ENCODE measurements at regions not wholly inside any gene's neighbourhood (a gene's known extent, or its start where the extent isn't known, plus 50 kb on each side); places are given as distances from the start of the nearest gene placed in this dataset.
"Not testable (repeated sequence)": the region's sequence is repeated elsewhere in the genome, so short reads cannot be mapped to it uniquely, and the experiment has no call there.

DNA sequence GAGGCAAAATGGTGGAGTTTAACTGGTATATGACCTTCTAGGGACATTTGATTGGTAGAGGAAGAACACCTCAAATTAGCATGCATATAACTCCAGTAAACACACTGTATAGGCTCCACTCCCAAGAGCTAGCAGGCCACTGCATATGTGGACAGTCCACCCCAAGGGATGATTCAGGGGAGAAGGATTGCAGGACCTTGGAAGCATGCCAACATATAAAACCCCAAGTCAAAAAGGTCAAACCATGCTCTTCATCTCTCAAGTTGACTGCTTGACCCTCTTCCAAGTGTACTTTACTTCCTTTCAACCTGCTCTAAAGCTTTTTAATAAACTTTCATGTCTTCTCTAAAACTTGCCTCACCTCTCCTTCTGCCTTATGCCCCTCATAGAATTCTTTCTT is 459.9 kb upstream of the CCDC179 start:
- H3K9me3 Mint-ChIP-seq = no peaks in the 10 kb centered on the region

GRCh38 chr11:23335586-23335985 is 475.3 kb upstream of the CCDC179 start:
- POLR2A ChIA-PET; ATAC-seq (ENCODE audit: low read depth); DNase-seq; H3K27me3 Mint-ChIP-seq; H3K4me3 Mint-ChIP-seq; intact Hi-C loops (cut with micrococcal nuclease); CTCF ChIA-PET; H3K9me3 Mint-ChIP-seq; H3K27ac Mint-ChIP-seq; H3K4me1 Mint-ChIP-seq; H3K36me3 Mint-ChIP-seq (ENCODE audit: low read depth): not testable (repeated sequence)

More for the DNA sequence above, 459.9 kb upstream of the CCDC179 start:
- intact Hi-C loops (cut with micrococcal nuclease) = no loop called here
- no peak overlapping the region for H3K27ac Mint-ChIP-seq
- TF ChIP-seq CTCF (IDR thresholded peaks at IDR 0.05) = no peak
- CTCF ChIA-PET = no interaction called here
- no peaks in the 10 kb centered on the region for H3K36me3 Mint-ChIP-seq (ENCODE audit: low read depth)
- H3K4me1 Mint-ChIP-seq = no peaks in the 10 kb centered on the region
- no peak for ATAC-seq (ENCODE audit: low read depth)
- POLR2A ChIA-PET = no interaction called here
- H3K27me3 Mint-ChIP-seq = no peaks in the 10 kb centered on the region
- DNase-seq = no peak
- H3K4me3 Mint-ChIP-seq = no peak overlapping the region

DNA sequence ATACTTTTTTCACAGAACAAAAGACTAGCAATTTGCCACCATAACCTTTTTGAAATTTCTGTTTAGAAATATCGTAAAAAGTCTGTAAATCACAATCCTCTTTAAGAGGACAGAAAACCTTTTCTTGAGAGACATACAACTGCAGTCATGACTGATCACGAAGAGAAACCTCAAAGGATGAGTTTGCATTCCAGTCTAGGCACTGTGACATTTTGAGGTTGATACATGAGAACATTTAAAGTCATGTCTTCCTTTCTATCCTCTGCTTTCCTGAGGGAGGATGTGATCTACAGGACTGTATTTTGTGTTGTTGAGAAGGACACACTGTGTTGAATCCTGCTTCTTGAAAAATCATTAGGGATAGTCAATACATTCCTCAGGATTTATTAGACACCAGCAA is 476.7 kb upstream of the CCDC179 start:
- intact Hi-C loops (cut with micrococcal nuclease) = no loop called here
- DNase-seq = no peak
- CTCF ChIA-PET = no interaction called here

GRCh38 chr11:23353611-23354010 is 493.3 kb upstream of the CCDC179 start:
- DNase-seq = no peak
- POLR2A ChIA-PET = no interaction called here
- no peaks in the 10 kb centered on the region for H3K4me1 Mint-ChIP-seq
- no peak for ATAC-seq (ENCODE audit: low read depth)
- no peak overlapping the region for H3K27ac Mint-ChIP-seq
- intact Hi-C loops (cut with micrococcal nuclease) = no loop called here
- no peak overlapping the region for H3K4me3 Mint-ChIP-seq
- CTCF ChIA-PET = no interaction called here
- no peaks in the 10 kb centered on the region for H3K36me3 Mint-ChIP-seq (ENCODE audit: low read depth)
- H3K27me3 Mint-ChIP-seq = no peaks in the 10 kb centered on the region
- H3K9me3 Mint-ChIP-seq = no peaks in the 10 kb centered on the region
- no peak for TF ChIP-seq CTCF (IDR thresholded peaks at IDR 0.05)

More for the DNA sequence above, 476.7 kb upstream of the CCDC179 start:
- Mint-ChIP-seq H3K9me3 (peaks cover 3% of the 10 kb centered on the region), H3K4me1 (no peaks in the 10 kb centered on the region), H3K27me3 (no peaks in the 10 kb centered on the region), H3K27ac (no peak overlapping the region), H3K4me3 (no peak overlapping the region), H3K36me3 (ENCODE audit: low read depth) (no peaks in the 10 kb centered on the region)
- no peak for TF ChIP-seq CTCF (IDR thresholded peaks at IDR 0.05)
- no peak for ATAC-seq (ENCODE audit: low read depth)
- POLR2A ChIA-PET = no interaction called here

DNA sequence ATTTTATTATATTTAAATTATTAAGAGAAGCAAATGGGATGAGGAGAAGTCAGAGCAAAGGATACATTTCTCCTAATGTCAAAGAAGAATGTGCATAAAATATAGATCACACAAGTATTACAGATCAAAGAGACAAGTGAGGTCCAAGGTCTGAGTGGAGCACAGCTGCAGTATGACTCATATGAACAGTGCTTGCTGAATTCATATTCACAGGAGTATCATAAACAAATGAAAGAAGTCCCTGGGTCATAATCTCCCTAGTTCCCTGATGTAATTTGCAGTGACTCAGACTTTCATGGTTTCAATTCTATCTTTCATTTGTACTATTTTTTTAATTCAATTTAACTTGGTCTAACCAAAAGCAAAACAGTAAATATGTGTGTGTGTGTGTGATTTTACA is 499.0 kb upstream of the CCDC179 start:
- no peak overlapping the region for H3K27ac Mint-ChIP-seq
- H3K9me3 Mint-ChIP-seq = peaks cover 2% of the 10 kb centered on the region
- ChIA-PET CTCF (no interaction called here), POLR2A (no interaction called here)
- no peaks in the 10 kb centered on the region for H3K36me3 Mint-ChIP-seq (ENCODE audit: low read depth)
- H3K4me3 Mint-ChIP-seq = no peak overlapping the region
- H3K4me1 Mint-ChIP-seq = no peaks in the 10 kb centered on the region
- no peak for TF ChIP-seq CTCF (IDR thresholded peaks at IDR 0.05)
- ATAC-seq (ENCODE audit: low read depth) = no peak
- DNase-seq = no peak
- H3K27me3 Mint-ChIP-seq = no peaks in the 10 kb centered on the region
- intact Hi-C loops (cut with micrococcal nuclease) = no loop called here

GRCh38 chr11:23364076-23364475 is 503.8 kb upstream of the CCDC179 start:
- Mint-ChIP-seq H3K4me1 (no peaks in the 10 kb centered on the region), H3K9me3 (no peaks in the 10 kb centered on the region), H3K4me3 (no peak overlapping the region), H3K36me3 (ENCODE audit: low read depth) (no peaks in the 10 kb centered on the region), H3K27me3 (no peaks in the 10 kb centered on the region), H3K27ac (no peak overlapping the region)
- ChIA-PET CTCF (no interaction called here), POLR2A (no interaction called here)
- ATAC-seq (ENCODE audit: low read depth) (no peak), DNase-seq (no peak)
- TF ChIP-seq CTCF (IDR thresholded peaks at IDR 0.05) = no peak
- intact Hi-C loops (cut with micrococcal nuclease) = no loop called here
